Jurkat, Clone E6-1 (cell line): ENCODE measurements at regions not wholly inside any gene's neighbourhood (a gene's known extent, or its start where the extent isn't known, plus 50 kb on each side); places are given as distances from the start of the nearest gene placed in this dataset.

ENCODE experiments used
- DNase-seq: peaks from one replicate; pipeline ENCODE4 v3.0.0-alpha.2; 2011; ENCODE audit warnings: low read depth, low spot score
- H3K4me3 ChIP-seq: 2 replicates; pipeline ENCODE4 v1.5.1; 2011; ENCODE audit warnings: mild to moderate bottlenecking, low read length, control low read depth, moderate library complexity

DNA sequence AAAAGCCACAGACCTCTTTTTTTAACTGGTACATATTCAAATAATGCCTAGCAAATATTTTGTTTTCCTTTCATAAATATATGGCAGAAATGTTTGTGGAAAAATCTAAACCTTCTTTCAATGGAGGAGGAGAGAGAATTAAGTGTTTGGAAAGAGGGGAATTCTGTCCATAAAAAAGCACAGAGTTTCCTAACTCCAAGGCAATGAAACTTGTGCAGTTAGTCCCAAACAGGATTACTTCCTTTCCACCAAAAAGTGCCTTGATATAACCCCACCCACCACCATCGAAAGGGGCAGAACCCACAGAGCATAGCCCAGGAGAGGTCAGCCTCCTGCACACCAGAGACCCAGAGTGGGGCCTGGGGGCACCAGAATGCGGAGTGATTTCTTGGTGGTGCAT, 106.3 kb downstream of the OGFRL1 start:
- no peak for DNase-seq
- no peak overlapping the region for H3K4me3 ChIP-seq

DNA sequence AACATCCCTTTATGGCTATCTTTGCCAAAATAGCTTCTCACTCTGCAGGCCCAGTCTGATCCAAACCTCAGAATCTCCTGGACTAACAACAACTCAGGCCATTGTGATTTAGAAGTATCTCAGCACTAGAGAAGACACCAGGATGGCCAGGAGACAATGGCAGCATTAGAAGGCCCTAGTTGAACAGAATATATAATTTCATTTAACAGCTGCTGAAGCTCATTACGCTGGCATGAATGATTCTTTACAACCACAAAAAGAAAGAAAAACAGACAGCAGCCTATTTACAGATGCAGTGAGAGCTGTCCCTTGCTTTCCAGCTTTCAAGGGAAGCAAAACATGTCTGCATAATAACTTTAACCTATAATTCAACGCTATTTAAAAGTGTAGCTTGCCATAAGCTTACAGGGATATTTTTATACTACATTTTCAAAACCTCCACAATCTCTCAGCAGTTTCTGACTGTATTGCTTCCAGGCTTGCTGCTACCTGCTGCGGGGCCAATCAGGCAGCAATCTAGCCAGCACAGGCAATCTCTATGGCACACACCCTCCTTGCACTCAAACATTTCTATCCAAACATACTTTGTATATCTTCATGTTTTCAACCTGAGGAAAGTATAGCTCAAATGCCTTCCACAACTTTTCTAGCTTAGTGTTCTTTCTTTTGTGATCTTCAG, 107.3 kb downstream of the OGFRL1 start:
- no peak overlapping the region for H3K4me3 ChIP-seq
- DNase-seq = no peak

DNA sequence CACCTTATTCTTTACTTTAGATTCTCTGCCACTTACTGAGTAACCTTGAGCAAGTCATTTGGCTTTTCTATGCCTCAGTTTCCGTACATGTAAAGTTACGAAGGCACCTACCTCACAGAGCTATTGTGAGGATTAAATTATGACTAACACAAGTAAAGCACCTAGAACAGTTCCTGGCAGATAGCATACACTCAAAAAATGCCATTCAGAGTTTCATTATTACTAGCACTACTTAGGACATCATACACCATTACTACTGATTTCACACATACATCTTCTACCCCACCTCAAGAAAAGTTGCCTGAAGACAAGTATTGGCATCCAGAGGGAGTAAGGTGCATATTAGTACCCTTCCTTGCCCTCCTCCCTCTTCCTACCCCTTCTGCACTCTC, 107.8 kb downstream of the OGFRL1 start:
- H3K4me3 ChIP-seq = no peak overlapping the region

DNA sequence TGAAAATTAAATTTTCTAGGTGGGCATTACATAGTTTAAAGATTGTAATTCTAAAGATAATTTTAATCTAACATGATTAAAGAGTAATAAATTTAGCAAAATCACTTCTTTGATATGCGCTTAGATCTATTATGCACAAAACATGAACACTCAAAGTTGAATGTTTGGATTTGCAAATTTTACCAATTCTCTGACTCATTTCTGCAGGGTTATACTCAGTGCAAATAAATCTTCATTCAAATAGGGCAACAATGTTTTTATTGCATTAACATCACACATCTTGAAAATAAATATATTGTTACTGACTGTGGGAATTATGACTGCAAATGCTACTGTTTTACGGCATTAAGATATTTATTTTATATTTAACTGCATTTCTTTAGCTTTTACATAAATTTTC, 110.7 kb downstream of the OGFRL1 start:
- H3K4me3 ChIP-seq = no peak overlapping the region
- DNase-seq = no peak

More for the DNA sequence above, 107.8 kb downstream of the OGFRL1 start:
- DNase-seq = no peak

DNA sequence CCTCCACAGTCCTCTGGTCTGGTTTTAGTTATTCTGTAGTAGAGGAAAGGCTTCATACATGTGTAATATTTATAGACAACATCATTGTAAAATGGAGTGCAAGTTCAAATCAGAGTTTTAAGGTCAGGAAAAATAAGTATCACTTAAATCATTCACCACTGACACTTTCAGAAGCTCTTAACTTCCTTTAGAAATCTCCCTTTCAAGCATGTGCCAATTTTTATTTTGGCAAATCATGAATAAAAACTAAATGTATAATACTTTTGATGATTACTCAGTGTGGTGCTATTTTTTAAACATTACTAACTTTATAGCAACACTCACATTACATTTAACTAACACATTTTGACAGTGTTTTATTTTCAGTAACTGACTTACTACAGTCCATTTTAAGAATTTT, 112.2 kb downstream of the OGFRL1 start:
- no peak for DNase-seq

DNA sequence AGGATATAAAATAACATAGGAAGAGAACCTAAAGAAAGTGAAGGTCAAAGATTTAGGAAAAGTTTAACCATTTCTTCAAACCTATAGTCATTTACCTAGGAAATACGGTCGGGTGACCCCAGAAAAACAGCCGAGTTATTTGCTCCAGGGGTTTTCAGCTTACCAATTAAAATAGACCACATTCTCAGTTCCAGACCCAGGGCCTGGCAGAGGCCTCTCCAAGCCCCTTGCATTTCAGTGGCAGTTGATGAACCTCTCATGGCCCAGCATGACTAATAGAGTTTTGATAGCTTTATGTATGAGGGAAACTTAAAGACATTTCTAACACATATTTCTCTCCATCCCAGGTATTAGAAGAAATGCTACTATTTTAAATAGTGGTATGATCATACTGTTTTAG, 113.5 kb downstream of the OGFRL1 start:
- DNase-seq = no peak
- no peak overlapping the region for H3K4me3 ChIP-seq

More for the DNA sequence above, 112.2 kb downstream of the OGFRL1 start:
- no peak overlapping the region for H3K4me3 ChIP-seq

DNA sequence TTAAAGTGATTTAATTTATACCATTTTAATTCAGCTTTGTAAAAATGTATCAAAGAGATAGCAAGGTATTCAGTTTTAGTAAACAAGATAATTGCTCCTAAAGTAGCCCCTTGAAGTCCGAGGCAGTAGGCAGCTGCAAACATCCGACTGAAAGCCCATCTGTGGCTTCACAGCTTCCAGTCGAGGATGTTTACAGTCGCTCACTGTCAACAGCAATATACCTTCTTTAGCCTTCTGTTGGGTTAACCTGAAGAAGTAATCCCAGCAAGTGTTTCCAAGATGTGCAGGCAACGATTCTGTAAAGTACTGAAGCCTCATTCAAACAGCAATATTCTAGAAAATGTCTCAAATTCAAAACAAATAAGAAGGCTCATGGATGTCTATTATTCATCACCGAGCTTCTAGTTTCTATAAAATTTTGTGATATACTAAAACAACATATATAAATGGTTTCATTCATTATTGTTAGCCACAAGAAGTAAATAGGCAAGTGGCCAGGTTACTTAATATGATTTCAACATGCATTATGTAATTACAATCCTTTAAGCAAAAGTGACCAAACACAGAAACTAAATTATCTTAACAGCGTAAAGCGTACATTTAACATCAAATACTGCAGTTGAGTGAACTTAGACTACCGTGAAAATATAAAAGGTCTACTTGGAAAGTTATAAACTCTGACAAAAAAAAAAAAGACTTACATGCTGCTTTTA, 115.0 kb downstream of the OGFRL1 start:
- no peak for DNase-seq
- H3K4me3 ChIP-seq = no peak overlapping the region

DNA sequence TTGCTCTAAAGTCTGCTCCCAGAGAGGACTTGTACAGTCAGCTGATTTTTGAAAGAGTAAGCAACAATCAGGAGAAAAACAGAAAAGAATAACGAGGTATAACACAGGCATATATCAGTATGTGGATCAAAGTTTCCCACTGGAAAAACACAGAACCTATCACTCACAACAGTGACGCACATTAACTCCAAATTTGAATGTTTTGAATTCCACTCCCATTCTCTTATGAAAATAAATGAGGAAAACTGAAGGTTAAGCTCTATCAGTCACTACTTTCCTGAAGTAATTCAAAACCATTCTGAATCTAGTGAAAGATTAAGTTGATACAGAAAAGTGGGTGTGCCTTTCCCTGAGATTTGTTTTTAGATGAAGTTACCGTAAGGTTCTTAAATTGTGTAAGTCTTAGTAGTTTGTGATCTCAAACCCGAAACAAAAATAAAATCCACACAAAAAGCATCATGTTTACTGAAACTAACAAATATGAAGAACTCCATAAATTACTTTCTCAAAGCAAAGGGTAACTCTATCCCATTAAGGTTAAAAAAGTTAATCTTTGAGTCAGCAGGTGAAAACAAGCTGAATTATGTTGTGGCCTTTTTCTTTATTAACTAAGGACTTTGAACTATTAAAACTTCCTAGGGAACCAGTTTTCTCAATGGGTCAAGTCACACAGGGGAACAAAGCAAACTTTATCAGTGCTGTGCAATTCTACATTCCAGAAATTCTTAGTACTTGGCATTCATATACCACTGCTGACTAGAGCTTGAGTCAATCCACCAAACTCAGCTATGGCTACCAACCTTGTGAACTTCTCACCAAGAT, 115.7 kb downstream of the OGFRL1 start:
- H3K4me3 ChIP-seq = no peak overlapping the region
- DNase-seq = no peak

DNA sequence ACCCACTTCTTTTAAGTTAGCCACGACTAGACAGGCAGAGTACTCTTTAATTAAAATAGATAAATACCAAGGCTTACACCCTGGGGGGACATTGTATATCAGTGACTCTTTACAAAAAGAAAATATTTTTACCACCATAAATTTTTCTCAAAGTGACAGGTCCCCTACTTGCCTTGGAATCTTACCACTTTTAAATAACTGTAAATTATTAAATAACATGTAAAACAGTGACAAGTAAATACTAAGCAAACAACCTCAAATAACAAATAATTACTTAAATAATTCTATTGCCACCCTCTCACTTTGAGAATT, 116.3 kb downstream of the OGFRL1 start:
- no peak overlapping the region for H3K4me3 ChIP-seq
- no peak for DNase-seq

DNA sequence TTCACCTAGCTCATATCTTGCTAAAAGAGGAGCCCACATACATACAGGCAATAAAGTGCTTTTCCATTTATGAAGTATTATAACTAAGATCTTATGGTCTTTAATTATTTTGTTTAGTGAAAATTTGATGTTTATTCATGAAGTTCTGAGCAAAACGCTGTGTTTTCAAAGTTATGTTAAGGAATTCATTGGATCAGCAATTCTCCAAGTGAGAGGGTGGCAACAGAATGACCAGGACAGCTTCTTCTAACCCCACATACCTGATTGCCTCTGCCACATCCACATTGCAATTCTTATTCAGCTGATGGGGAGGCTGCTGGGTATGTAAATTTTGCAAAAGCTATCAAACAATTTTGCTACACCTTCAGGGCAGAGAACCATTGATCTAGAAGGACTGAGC, 116.8 kb downstream of the OGFRL1 start:
- no peak for DNase-seq
- no peak overlapping the region for H3K4me3 ChIP-seq

DNA sequence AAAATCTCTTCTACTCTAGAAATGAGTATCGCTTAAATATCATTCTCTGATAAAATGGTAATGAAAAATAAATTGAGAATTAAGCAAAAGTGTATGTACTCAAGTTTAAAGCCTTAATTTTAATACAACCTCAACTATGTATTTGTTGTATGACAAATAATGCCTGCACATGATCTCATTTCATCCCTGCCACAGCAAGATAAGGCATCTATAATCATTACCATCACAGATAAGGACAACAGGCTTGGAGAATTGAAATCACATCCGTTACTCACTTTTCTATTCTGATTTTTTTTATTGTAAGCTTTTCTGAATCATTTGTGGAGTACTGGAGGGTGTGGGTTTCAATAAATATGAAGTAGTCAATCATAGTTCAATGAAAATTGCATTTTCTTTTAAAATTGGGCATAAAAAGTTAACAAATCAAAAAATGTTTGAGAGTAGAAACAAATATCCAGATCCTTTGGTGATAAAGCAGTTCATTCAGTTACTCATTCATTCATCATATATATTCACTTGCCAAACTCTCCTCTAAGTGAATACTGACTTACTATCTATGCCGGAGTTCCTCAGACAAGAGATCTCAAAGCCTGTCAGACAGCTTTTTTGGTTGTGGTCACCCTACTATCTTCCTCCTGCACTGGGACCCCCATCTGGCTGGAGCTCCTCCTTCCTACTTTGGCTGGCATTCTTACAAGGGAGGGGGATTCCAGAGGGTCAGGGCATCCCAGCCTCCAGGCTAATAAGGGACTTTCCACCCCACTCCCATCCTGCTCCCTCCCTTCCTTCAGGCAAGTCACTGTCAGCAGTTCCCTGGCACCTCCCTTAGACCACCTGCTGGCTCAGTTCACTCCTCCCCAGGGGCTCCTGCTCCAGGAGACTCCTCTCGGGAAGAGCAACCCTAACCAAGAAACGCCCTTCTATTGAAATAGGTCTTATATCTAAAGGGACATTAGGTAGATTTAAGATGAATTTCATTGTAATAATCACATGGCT, 118.6 kb downstream of the OGFRL1 start:
- DNase-seq = no peak
- no peak overlapping the region for H3K4me3 ChIP-seq

DNA sequence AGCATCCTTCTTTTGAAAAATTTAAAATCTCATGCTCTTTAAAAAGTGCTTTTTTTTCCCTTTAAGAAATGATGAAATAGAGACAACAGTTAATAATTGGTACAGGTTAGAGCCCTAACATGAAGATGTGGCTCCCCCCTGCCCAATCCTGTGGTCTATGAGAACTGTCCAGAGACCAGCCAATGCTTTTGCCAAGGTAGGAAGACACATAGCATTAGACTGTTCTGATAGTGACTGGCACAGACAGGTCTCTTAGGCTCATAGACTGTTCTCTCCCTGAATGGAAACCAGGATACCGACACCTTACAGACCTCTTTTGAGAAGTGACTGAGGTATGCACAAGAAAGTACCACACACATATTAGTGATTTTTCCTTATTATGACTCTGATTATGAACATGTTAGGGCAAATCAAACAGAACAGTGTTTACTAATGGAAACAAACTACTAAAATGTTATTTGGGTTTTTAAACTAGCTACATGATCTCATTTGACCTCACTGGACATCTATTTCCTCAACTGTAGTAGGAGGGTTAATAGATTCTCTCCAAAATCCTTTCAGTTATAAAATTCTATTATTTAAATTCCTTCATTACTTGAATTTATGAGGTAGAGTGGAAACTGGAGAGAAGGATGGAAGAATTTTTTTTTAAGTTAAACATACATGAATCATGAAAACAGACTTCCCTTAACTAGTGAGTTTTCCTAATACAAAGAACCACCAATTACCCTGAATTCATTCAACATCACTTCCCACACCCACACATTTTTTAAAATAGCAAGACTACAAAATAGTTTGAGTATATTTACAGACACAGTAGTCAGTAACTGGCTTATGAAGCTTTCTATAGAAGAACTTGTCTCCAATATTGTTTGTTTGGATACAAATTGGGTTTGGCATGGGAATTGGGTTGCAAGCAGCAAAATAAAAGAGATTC, 120.4 kb downstream of the OGFRL1 start:
- H3K4me3 ChIP-seq = no peak overlapping the region
- no peak for DNase-seq

DNA sequence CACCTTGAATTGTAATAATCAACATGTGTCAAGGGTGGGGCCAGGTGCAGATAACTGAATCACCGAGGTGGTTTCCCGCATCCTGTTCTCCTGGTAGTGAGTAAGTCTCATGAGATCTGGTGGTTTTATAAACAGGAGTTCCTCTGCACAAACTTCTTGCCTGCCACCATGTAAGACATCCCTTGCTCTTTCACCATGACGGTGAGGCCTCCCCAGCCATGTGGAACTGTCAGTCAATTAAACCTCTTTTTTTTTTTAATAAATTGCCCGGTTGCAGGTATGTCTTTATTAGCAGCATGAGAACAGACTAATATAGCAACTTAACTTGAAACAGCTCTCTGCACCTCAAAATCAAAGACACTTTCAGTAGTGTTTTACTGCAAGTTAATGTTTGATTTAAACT, 121.6 kb downstream of the OGFRL1 start:
- no peak overlapping the region for H3K4me3 ChIP-seq
- peak; percentile 29 for DNase-seq

DNA sequence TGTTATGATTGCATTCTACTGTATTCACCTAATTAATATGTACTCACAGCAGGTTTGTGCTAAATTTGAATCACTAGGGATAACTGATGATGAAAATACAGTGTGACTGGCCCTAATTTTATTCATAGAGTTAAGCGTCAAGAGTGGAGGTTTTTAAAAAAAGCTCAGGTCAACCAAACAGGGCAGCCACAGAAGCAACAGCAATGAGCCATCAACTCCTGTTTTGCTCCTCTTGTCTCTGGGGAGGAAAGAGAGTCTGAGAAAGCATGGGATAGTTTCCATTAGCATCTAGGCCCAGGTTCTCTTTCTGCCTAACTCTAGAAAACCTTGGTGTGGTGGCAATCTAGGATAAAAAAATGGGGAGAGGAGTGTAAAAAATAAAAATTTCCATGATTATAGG, 122.1 kb downstream of the OGFRL1 start:
- no peak overlapping the region for H3K4me3 ChIP-seq
- DNase-seq = no peak

DNA sequence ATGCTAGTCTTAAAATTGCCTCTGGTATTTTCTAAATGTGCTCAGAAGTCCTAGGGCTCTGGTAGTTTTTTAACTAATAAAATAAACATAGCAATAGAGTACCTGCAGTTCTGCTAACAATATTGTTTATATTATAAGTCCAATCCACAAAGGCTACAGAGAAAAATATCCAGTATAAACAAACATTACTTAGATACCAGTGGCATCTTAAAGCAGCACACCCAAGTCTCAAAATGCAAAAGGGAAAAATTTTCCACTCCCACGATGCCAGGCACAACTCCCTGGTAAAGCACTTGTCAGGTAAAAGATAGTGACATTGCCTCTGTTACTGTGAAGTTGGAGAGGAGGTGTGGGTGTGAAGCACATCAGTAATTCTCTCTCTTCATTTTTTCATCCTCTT, 123.3 kb downstream of the OGFRL1 start:
- H3K4me3 ChIP-seq = no peak overlapping the region
- no peak for DNase-seq

DNA sequence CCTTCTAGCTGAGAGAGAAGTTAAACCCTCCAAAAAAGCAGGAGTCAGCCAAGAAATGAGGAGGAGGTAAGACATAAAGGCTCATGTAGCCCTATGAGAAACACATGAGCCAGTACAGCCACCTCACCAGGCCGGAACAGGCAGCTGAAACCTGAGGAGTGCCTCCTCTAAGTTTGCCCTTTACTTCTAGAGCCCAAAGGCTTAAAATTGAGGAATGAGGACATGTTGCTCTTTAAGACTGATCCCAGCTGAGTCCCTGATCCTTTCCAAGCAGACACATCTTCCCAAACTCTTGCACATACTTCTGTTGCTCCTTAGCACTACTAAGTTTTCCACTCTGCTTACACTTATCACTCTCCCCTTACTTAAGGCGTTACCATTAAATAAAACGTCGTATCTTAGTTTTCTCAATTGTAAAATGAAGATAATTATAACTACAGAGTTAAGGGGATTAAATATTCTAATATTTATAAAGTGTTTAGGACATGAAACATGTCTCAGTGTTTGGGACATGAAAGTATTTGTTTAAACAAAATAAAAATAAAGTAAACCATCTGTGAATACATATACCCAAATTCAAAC, 124.0 kb downstream of the OGFRL1 start:
- no peak overlapping the region for H3K4me3 ChIP-seq
- no peak for DNase-seq

DNA sequence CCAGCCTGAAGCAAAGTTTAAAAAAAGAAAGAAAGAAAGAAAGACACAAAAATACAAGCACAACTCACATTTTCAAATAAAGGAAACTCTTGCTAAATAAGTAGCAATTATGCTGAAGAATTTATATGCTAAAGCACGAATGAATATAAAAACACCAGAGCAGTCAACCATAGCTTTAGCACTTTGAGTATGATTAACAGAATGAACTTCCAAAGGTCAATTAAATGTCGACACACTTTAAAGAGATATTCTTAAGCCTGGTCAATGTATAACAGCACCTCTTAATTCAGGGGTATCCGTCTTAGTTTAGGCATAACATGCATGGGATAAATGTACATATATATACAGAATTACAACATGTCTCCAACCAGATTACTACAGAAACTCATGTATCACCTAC, 125.9 kb downstream of the OGFRL1 start:
- no peak for DNase-seq
- no peak overlapping the region for H3K4me3 ChIP-seq
